ENCODE measurements at regions not wholly inside any gene's neighbourhood (a gene's known extent, or its start where the extent isn't known, plus 50 kb on each side); places are given as distances from the start of the nearest gene placed in this dataset.

GRCh38 chr1:70828177-70828576 lies 219.4 kb downstream of the PTGER3 start:
- no peak overlapping the region for H3K18ac ChIP-seq (ENCODE audit: extremely low read depth, low read length)
- ChIA-PET CTCF (ENCODE audit: partially characterized antibody) (no interaction called here), POLR2A (ENCODE audit: partially characterized antibody) (no interaction called here)
- H2BK120ac ChIP-seq (replicated peaks; ENCODE audit: low read depth, low read length) = no peak overlapping the region
- H2AK5ac ChIP-seq (ENCODE audit: low read depth, low read length) = no peak overlapping the region
- no peaks in the 10 kb centered on the region for H3K36me3 ChIP-seq (ENCODE audit: control insufficient read depth in 2 of 4, insufficient read depth in 4 of 4, low read length in 3 of 4)
- no peak overlapping the region for H3K27ac ChIP-seq (ENCODE audit: low read depth, low read length)
- no peaks in the 10 kb centered on the region for H3K27me3 ChIP-seq (replicated peaks in 1 of 4; ENCODE audit: control insufficient read depth in 3 of 4, extremely low read depth in 1 of 4, insufficient read depth in 3 of 4, low read length in 3 of 4)
- no peaks in the 10 kb centered on the region for H3K4me1 ChIP-seq (replicated peaks in 1 of 4; ENCODE audit: control insufficient read depth in 3 of 4, insufficient read depth in 4 of 4, low read length in 3 of 4)
- H3K79me1 ChIP-seq (ENCODE audit: low read depth, low read length) = no peaks in the 10 kb centered on the region; the same call in 1 of the 2 replicates
- DNase-seq (ENCODE audit: low read depth in 1 of 2, low spot score in 2 of 2) = no peak
- no peak overlapping the region for H3K23ac ChIP-seq (ENCODE audit: insufficient read length)
- H3K56ac ChIP-seq (replicated peaks; ENCODE audit: insufficient read length, low read depth, low read length) = no peak overlapping the region
- H3K9ac ChIP-seq (replicated peaks in 1 of 4; ENCODE audit: extremely low read depth in 1 of 4, low read depth in 3 of 4, low read length in 3 of 4) = no peak overlapping the region
- H3K14ac ChIP-seq (ENCODE audit: insufficient read length) = no peak overlapping the region
- no peak overlapping the region for H3K4me3 ChIP-seq (ENCODE audit: extremely low read depth in 1 of 4, insufficient read depth in 2 of 4, low read depth in 3 of 4, low read length in 4 of 4)
- no peak overlapping the region for H4K91ac ChIP-seq (replicated peaks; ENCODE audit: insufficient read length, low read length)
- 71% methylated on average over 1 of the region's 1 CpG; no CpG with 5 or more reads in 1 of the 2 experiments for WGBS, 2 experiments (ENCODE audit: extremely low coverage in 1 of 2, insufficient coverage in 1 of 2, insufficient read length in 1 of 2, insufficient replicate concordance in 2 of 2, low coverage in 1 of 2, low lambda C conversion rate in 2 of 2, missing lambda C conversion rate in 1 of 2)
- no peak overlapping the region for H3K4me2 ChIP-seq (ENCODE audit: insufficient read depth in 1 of 2, low read depth in 2 of 2, low read length in 2 of 2)
- H3K9me3 ChIP-seq (ENCODE audit: insufficient read depth in 2 of 2, low read depth in 1 of 2, low read length in 1 of 2) = no peaks in the 10 kb centered on the region
- no peak overlapping the region for H2BK15ac ChIP-seq (ENCODE audit: low read length)
- no peak overlapping the region for H2BK20ac ChIP-seq (ENCODE audit: low read length)
- no peaks in the 10 kb centered on the region for H3K23me2 ChIP-seq (ENCODE audit: low read depth, low read length)
- no peak overlapping the region for H3K4ac ChIP-seq (replicated peaks; ENCODE audit: insufficient read length, low read depth, low read length)
- no peak for FAIRE-seq
- no peak overlapping the region for H2AFZ ChIP-seq (ENCODE audit: low read length)
- H2BK12ac ChIP-seq (ENCODE audit: low read depth, low read length) = no peak overlapping the region
- H4K5ac ChIP-seq (ENCODE audit: insufficient read length, low read depth, low read length) = no peak overlapping the region
- H2BK5ac ChIP-seq (ENCODE audit: low read depth, low read length) = no peak overlapping the region
- H3K79me2 ChIP-seq (ENCODE audit: control insufficient read depth in 1 of 2, insufficient read depth in 2 of 2, low read length in 2 of 2) = no peaks in the 10 kb centered on the region
- H4K8ac ChIP-seq (ENCODE audit: extremely low read depth, insufficient read depth, low read length) = no peak overlapping the region
- H4K20me1 ChIP-seq (replicated peaks in 1 of 2; ENCODE audit: control insufficient read depth in 1 of 2, insufficient read depth in 2 of 2, low read length in 2 of 2) = no peaks in the 10 kb centered on the region
- TF ChIP-seq SP1 (IDR thresholded peaks at IDR 0.05; ENCODE audit: low read depth, low read length) = no peak
- TF ChIP-seq POU5F1 (IDR thresholded peaks at IDR 0.05; ENCODE audit: low read depth, low read length) = no peak
- TF ChIP-seq TAF1 (IDR thresholded peaks at IDR 0.05; ENCODE audit: low read depth, low read length) = no peak
- no peak for TF ChIP-seq KDM4A (IDR thresholded peaks at IDR 0.05; ENCODE audit: low read depth, low read length, severe bottlenecking)
- no peak for TF ChIP-seq TAF7 (optimal IDR thresholded peaks at IDR 0.05; ENCODE audit: borderline replicate concordance, low read depth, low read length)
